Activated T-cell treated with anti-CD3 and anti-CD28 coated beads for 1 hour (primary cell): ENCODE measurements at regions not wholly inside any gene's neighbourhood (a gene's known extent, or its start where the extent isn't known, plus 50 kb on each side); places are given as distances from the start of the nearest gene placed in this dataset.
"Not testable (repeated sequence)": the region's sequence is repeated elsewhere in the genome, so short reads cannot be mapped to it uniquely, and the experiment has no call there.

ENCODE experiments used
- DNase-seq: peaks from one replicate; pipeline ENCODE4 v3.0.0-alpha.2; 2020; ENCODE audit warnings: low read depth

DNA sequence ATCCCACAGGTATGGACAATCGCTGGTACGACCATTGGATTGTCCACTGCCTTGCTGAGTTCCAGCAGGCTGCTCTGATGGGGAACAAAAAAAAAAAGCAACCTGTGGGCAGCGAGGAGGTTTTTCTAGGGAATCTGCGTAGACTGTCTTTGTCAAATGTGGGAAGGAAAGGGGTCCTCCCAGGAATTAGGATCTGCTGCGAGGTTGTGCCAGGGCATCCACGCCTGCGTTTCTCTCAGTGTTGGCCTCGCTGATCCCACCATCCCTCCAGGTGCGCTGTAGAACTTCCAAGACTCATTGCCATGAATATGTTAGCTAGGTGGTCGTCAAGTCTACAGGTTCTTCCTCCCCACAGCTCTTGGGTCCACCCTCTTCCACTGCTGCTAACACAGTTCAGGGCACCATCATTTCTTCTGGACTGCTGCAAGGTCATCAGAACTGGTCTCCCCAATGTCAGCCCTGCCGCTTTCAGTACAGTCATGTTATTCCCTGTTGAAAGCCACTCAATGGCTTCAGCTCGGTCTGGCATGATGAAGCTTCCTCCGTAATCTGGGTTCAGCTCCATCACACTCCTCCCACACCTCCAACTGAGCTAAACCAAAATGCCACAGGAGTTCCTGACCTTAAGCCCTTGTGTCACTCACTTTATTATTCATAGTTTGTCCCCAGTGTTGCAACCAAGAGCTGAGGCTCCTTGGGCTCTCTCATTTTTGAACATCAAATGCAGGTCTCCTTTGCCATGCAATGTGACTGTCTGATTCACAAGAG, 79.5 kb upstream of the DMRT1 start:
- DNase-seq = no peak

DNA sequence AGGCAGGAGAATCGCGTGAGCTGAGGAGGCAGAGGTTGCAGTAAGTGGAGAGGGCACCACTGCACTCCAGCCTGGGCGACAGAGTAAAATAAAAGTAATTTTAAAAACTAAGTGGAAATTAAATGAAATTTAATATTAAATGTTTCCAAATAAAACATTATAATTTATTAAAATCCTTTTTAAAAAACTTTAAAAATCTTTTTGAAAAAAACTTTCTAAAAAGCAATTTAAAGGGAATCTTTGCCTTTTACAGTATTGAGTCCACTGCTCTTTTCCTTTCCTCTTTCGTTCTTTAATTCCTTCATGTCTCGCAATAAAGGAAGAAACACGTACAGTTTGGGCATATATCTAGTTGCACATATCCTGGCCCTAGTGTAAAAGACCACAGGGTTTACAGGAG, 77.8 kb upstream of the DMRT1 start:
- DNase-seq = no peak

GRCh38 chr9:764105-764524, 77.4 kb upstream of the DMRT1 start:
- no peak for DNase-seq

GRCh38 chr9:764986-765385, 76.5 kb upstream of the DMRT1 start:
- no peak for DNase-seq

DNA sequence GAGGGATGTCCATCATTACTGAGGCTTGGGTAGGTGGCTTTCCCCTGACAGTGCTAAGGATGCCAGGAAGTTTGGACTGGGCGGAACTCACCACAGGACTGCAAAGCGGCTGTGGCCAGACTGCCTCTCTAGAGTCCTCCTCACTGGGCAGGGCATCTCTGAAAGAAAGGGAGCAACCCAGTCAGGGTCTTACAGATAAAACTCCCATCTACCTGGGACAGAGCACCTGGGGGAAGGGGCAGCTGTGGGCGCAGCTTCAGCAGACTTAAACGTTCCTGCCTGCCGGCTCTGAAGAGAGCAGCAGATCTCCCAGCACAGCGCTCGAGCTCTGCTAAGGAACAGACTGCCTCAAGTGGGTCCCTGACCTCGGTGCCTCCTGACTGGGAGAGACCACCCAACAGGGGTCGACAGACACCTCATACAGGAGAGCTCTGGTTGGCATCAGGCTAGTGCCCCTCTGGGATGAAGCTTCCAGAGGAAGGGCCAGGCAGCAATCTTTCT, 74.4 kb upstream of the DMRT1 start:
- not testable (repeated sequence) for DNase-seq

- DNase-seq = no peak
These were observed 65.4 kb upstream of the DMRT1 start for GRCh38 chr9:776086-776485.

GRCh38 chr9:777978-778377, 63.5 kb upstream of the DMRT1 start:
- no peak for DNase-seq

GRCh38 chr9:784202-784601, 57.3 kb upstream of the DMRT1 start:
- no peak for DNase-seq

DNA sequence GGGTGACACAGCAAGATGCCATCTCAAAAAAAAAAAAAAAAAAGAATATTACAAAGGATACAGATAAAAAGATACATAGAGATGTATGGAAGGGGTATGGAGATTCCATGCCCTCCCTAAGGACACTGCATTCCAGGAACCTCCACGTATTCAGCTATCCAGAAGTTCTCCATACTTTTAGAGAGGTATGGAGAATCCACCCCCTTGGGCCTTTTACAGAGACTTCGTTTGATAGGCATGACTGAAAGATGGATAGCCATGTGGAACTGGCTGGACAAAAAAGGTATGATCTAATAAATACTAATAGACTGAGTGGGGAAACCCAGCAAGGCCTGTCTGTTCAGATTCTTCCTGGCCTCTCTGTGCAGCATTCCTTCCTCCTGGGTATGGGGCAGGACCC, 56.6 kb upstream of the DMRT1 start:
- no peak for DNase-seq

DNA sequence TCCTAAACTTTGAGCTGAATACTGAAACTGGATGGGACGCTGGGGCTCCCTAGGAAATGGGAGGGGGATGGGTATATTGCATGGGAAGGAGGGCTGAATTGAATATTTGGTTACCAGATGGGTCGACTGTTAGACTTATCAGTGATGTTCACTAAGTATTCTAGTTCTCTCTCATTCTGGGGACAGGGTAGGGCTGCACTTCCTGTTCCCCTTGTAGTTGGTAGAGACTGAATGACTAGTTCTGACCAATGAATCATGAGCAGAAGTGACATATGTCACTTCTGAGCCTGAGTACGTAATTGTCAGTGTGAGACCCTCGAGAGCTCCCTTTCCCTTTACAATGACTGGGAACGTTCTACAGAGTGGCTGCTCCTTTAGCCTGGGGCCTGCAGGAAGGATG, 55.5 kb upstream of the DMRT1 start:
- no peak for DNase-seq

- no peak for DNase-seq
These were observed 55.1 kb upstream of the DMRT1 start for GRCh38 chr9:786405-786804.

DNA sequence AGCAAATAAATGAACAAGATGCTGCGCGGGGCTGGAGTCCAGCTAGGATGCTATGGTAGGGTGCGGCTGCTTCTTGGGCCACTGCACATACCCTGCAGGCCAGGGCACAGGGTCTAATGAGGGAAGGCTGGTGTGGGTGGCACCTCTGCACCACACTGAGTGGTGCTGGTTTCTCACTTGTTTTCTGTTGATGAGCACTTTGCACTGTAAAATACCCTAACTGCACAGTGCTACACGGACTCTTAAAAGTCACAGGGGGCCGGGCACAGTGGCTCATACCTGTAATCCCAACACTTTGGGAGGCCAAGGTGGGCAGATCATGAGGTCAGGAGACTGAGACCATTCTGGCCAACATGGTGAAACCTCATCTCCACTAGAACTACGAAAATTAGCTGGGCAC, 52.7 kb upstream of the DMRT1 start:
- no peak for DNase-seq
